Kidney (tissue), 13 donors: ENCODE measurements at regions not wholly inside any gene's neighbourhood (a gene's known extent, or its start where the extent isn't known, plus 50 kb on each side); places are given as distances from the start of the nearest gene placed in this dataset.

Source experiments
- DNase-seq, 5 donors: peaks; one replicate each; pipeline ENCODE4 v3.0.0-alpha.2; 2013 to 2020
- FAIRE-seq: peaks from 2 replicates; lab custom pipeline; 2012; peaks lifted over from hg19 to GRCh38; lab: Jason Lieb, UNC
- H3K27ac ChIP-seq, 2 donors: one replicate each; pipeline ENCODE4 v1.7.0; 2013; ENCODE audit warnings: low read depth in 2 of 2, low read length in 2 of 2, inconsistent platforms in 1 of 2
- H3K27me3 ChIP-seq: one replicate; pipeline ENCODE4 v1.7.1; 2013; ENCODE audit warnings: low read length, inconsistent platforms; ENCODE audit not compliant: control insufficient read depth, insufficient read depth
- H3K36me3 ChIP-seq, 3 donors: one replicate each; pipeline versions ENCODE4 v1.7.0 to v1.7.1; 2013; ENCODE audit warnings: low read length in 3 of 3, control low read depth in 1 of 3, inconsistent platforms in 1 of 3; ENCODE audit not compliant: insufficient read depth in 3 of 3, control insufficient read depth in 2 of 3
- H3K4me1 ChIP-seq, 3 donors: one replicate each; pipeline versions ENCODE4 v1.7.0 to v1.7.1; 2013; ENCODE audit warnings: low read length in 3 of 3, inconsistent platforms in 1 of 3, low read depth in 1 of 3; ENCODE audit not compliant: control insufficient read depth in 2 of 3, insufficient read depth in 2 of 3
- H3K4me3 ChIP-seq, 3 donors: one replicate each; pipeline versions ENCODE4 v1.7.0 to v1.8.1; 2013; ENCODE audit warnings: low read length in 3 of 3, control low read depth in 1 of 3, inconsistent platforms in 1 of 3
- H3K9ac ChIP-seq, 3 donors: one replicate each; pipeline versions ENCODE4 v1.7.0 to v1.7.1; 2013; ENCODE audit warnings: low read length in 3 of 3, control low read depth in 1 of 3, inconsistent platforms in 1 of 3
- H3K9me3 ChIP-seq, 3 donors: one replicate each; pipeline versions ENCODE4 v1.7.0 to v1.7.1; 2013; ENCODE audit warnings: low read length in 3 of 3, control low read depth in 1 of 3, inconsistent platforms in 1 of 3; ENCODE audit not compliant: control insufficient read depth in 2 of 3, insufficient read depth in 1 of 3
- intact Hi-C: fragments of 100-400 bp; cut with DNase I; formaldehyde crosslinking; loops from one replicate; pipeline ENCODE4 v1.11.1; 2022
- TF ChIP-seq, protein P1 (sequence below): IDR thresholded peaks from 3 replicates; pipeline ENCODE4 v1.5.1; 2012; ENCODE audit warnings: mild to moderate bottlenecking, moderate library complexity, borderline replicate concordance; ENCODE audit not compliant: insufficient read depth; ENCODE audit errors: extremely low read depth
- donor health status: control.
- donor health status: control.
- donor health status: control.
- donor health status: control.
- donor health status: control.
- donor health status: DM: yes; HTN: yes; CAD: no.
- donor health status: Normal renal cell carcinoma (clear cell type).

DNA sequence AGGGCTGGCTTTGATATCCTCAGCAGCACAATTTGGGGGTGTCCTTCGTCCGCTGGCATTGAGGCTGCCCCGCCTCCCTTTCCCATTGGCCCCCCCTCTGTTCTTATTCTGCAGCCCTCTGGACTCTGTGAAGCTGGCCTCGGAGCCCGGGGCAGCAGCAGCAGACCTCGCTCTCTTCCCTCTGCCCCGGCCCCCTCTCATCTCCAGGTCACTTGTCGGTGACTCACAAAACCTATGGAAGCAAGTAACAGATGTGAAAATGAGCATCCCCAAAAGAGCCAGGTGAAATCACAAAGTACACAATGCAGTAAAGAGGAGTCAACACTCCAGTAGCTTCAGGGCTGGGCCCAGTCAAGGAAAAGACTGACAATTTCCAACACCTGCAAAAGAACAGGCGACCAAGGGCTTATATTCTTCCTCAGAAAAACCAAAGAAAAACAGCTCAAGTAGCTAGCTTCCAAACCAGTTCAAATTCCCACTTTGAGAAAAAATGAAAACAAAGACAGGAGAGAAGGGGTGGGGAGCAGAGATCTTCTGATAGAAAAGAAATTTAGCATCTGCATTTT lies 97.5 kb downstream of the ZNF608 start:
- H3K9me3 ChIP-seq: no peaks in the 10 kb centered on the region
- peak overlapping the region; percentile 25 to 54 for H3K27ac ChIP-seq
- H3K4me1 ChIP-seq: peaks cover 27 to 40% (median 36%) of the 10 kb centered on the region in 3 donors
- intact Hi-C loops: no loop called here
- TF ChIP-seq, protein P1, sequence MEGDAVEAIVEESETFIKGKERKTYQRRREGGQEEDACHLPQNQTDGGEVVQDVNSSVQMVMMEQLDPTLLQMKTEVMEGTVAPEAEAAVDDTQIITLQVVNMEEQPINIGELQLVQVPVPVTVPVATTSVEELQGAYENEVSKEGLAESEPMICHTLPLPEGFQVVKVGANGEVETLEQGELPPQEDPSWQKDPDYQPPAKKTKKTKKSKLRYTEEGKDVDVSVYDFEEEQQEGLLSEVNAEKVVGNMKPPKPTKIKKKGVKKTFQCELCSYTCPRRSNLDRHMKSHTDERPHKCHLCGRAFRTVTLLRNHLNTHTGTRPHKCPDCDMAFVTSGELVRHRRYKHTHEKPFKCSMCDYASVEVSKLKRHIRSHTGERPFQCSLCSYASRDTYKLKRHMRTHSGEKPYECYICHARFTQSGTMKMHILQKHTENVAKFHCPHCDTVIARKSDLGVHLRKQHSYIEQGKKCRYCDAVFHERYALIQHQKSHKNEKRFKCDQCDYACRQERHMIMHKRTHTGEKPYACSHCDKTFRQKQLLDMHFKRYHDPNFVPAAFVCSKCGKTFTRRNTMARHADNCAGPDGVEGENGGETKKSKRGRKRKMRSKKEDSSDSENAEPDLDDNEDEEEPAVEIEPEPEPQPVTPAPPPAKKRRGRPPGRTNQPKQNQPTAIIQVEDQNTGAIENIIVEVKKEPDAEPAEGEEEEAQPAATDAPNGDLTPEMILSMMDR: no peak
- FAIRE-seq: no peak
- DNase-seq: no peak
- no peaks in the 10 kb centered on the region for H3K27me3 ChIP-seq
- H3K36me3 ChIP-seq: peaks cover 3 to 5% (median 5%) of the 10 kb centered on the region in 3 donors
- H3K9ac ChIP-seq: peak overlapping the region in 1 of 3 donors; percentile 24
- no peak overlapping the region for H3K4me3 ChIP-seq

DNA sequence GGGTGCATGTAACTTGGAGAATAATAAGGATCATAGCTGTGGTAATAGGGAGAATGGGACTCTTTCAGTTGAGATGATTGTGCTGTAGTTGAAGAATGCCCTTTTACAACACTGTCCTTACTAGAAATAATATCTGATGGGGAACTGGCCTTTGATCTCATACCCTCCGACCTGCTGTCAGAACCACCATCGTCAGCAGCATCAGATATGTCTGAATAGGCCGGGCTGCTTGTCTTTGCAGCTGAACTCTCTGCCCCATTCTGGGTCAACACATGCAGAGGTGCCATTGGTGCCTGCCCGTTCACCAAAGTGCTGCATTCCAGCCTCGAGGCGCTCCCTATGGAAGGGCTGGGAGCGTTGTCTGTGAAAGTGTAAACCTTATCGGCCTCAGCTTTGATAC lies 99.1 kb downstream of the ZNF608 start:
- no peak for FAIRE-seq
- TF ChIP-seq, protein P1: no peak
- no peak for DNase-seq
- H3K27me3 ChIP-seq: no peaks in the 10 kb centered on the region
- no peak overlapping the region for H3K9ac ChIP-seq
- peaks cover 4 to 5% (median 5%) of the 10 kb centered on the region in 3 donors for H3K36me3 ChIP-seq
- H3K27ac ChIP-seq: peak overlapping the region in 1 of 2 donors; percentile 13
- peaks cover 24 to 38% (median 27%) of the 10 kb centered on the region in 3 donors for H3K4me1 ChIP-seq
- no peaks in the 10 kb centered on the region for H3K9me3 ChIP-seq
- intact Hi-C loops: no loop called here
- no peak overlapping the region for H3K4me3 ChIP-seq

DNA sequence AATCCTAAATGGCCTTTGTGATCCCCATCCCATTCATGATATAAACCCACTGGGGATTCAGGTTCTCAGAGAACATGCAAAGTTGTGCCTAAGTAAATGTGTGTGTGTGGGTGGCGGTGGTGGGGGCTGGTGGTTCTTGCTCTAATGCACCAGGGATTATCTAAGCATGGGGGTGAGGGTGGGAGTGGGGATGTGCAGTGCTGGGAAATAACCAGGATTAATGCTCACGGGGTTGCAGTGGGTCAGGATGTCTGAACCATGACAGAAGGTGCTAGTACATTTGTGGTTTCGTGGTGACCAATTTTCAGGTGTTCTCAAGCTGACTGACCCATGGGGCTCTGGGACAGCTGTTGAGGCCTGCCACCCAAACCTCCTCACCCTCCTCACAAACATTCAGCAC lies 101.0 kb downstream of the ZNF608 start:
- Histone ChIP-seq H3K27ac (no peak overlapping the region), H3K27me3 (no peaks in the 10 kb centered on the region), H3K9me3 (peaks cover 0 to under 1% (median 0%) of the 10 kb centered on the region in 3 donors), H3K9ac (no peak overlapping the region), H3K4me1 (peaks cover 13 to 23% (median 13%) of the 10 kb centered on the region in 3 donors), H3K4me3 (no peak overlapping the region), H3K36me3 (peaks cover 4 to 8% (median 5%) of the 10 kb centered on the region in 3 donors)
- DNase-seq (no peak), FAIRE-seq (no peak)
- intact Hi-C loops: no loop called here
- TF ChIP-seq, protein P1: no peak
